Stimulated activated naive CD8-positive, alpha-beta T cell treated with anti-CD3 and anti-CD28 coated beads, Interleukin-15, Interleukin-2, amounts not matched to agents 100 ng/mL and 50 ng/mL, for 24 hours (primary cell): ENCODE measurements at regions not wholly inside any gene's neighbourhood (a gene's known extent, or its start where the extent isn't known, plus 50 kb on each side); places are given as distances from the start of the nearest gene placed in this dataset.

Source experiments
- H3K27ac Mint-ChIP-seq: one replicate; pipeline ENCODE4 v1.8.0; 2021; ENCODE audit warnings: mild to moderate bottlenecking, mixed read lengths
- H3K27me3 Mint-ChIP-seq: one replicate; pipeline ENCODE4 v1.8.0; 2021; ENCODE audit warnings: mixed read lengths
- H3K36me3 Mint-ChIP-seq: one replicate; pipeline ENCODE4 v1.8.0; 2021; ENCODE audit warnings: low read depth, mixed read lengths
- H3K4me1 Mint-ChIP-seq: one replicate; pipeline ENCODE4 v1.8.0; 2021; ENCODE audit warnings: low read depth, mixed read lengths
- H3K4me3 Mint-ChIP-seq: one replicate; pipeline ENCODE4 v1.8.0; 2021; ENCODE audit warnings: mild to moderate bottlenecking, mixed read lengths
- H3K9me3 Mint-ChIP-seq: one replicate; pipeline ENCODE4 v1.8.0; 2021; ENCODE audit warnings: mixed read lengths

DNA sequence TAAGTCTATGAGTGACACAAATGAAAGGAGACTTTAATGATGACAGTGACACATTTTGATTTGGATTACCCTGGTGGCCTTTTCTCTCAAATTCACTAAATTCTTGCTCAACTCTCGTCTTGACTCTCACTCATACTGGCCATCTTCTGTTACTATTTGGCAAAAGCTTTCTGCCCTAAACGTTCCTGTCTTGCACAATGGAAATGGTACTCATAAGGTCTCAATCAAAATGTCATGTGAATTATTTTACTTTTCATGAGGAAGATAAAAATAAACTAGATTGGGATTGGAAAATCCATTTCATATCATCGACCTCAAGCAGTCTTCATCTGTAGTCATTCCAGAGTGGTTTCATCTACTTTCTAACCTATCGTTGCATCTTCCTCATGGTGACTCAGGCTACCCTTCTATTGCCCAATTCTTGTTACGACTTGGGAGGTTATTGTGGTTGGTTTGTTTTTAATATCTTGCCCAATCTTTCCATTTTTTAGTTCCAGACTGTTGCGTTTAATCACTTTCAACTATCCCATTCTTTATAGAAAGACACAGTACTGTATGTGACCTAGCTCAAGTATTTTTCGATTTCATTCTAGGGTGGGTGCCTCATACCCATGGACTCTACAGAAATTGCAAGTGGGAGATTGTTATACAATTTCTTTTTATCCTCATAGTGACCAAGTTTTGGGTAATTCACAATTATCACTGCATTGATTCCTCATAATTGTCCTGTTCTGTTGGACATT lies 317.2 kb upstream of the KCNJ16 start:
- H3K9me3 Mint-ChIP-seq = peaks cover 7% of the 10 kb centered on the region
- no peaks in the 10 kb centered on the region for H3K27me3 Mint-ChIP-seq
- H3K27ac Mint-ChIP-seq = no peak overlapping the region
- H3K36me3 Mint-ChIP-seq = no peaks in the 10 kb centered on the region
- no peaks in the 10 kb centered on the region for H3K4me1 Mint-ChIP-seq
- H3K4me3 Mint-ChIP-seq = no peak overlapping the region

DNA sequence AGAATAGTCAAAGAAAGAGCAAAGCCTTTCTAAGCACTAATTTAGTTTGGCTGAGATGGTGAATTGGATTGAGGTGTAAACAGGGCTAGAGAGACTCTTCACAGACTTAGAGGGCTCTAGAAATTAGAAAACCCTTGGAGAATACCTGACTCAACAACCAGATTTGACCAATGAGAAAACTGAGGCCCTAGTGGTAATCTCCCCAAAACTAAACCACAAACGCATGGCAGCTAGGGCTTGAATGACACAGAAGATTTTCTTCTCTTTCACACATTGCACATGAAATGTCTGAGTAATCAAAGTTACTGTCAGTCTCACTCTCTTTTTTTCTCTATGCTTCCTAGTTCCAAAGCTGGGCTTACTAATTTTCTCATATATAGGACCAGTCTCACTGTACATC lies 314.5 kb upstream of the KCNJ16 start:
- no peaks in the 10 kb centered on the region for H3K36me3 Mint-ChIP-seq
- no peak overlapping the region for H3K4me3 Mint-ChIP-seq
- H3K27me3 Mint-ChIP-seq = no peaks in the 10 kb centered on the region
- H3K4me1 Mint-ChIP-seq = no peaks in the 10 kb centered on the region
- H3K9me3 Mint-ChIP-seq = peaks cover 7% of the 10 kb centered on the region
- no peak overlapping the region for H3K27ac Mint-ChIP-seq

DNA sequence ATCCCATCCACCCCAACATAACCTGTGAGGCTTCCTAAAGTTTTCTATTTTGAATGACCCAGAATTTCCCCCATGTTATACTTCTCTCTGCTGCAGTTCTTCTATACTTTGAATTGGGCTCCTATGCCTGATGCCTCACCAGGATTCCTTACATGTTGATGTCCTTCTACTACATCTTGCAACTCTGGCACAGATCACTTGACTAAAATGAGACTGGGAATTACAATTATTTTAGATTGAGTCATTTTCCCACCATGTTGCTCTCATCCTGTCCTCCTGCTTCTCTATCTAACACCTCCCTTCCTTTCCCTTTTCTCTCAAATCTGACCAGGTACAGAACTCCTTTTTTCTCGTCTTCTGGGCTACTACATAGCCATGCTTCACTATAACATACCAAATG lies 314.0 kb upstream of the KCNJ16 start:
- H3K27me3 Mint-ChIP-seq = no peaks in the 10 kb centered on the region
- H3K9me3 Mint-ChIP-seq = peaks cover 7% of the 10 kb centered on the region
- H3K4me3 Mint-ChIP-seq = no peak overlapping the region
- H3K27ac Mint-ChIP-seq = no peak overlapping the region
- no peaks in the 10 kb centered on the region for H3K36me3 Mint-ChIP-seq
- no peaks in the 10 kb centered on the region for H3K4me1 Mint-ChIP-seq

DNA sequence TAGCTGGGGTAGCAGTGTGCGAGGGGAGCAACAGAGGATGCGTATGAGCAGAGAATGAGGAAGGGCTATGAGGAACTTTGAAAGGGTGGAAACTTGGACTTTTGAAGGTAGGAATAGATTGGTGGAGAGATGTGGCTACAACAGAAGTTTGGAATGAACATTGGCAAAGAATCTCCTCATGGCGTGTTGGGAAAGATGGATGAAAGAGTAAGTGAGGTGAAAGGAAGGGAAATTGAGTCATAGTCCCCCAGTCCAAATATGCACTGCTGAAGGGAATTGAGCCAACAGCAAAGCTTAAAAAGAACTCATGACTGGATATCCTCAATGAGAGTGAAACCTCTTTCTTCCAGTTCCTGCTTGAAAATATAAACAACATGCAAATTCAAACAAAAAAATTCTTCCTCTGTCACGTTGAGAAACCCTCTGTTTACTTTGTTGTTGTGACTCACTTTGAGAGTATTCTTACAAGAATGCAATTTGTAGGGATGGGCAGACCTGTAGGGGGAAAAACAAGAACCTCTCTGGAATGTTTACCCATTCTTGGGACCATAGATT lies 313.2 kb upstream of the KCNJ16 start:
- H3K4me3 Mint-ChIP-seq = no peak overlapping the region
- no peak overlapping the region for H3K27ac Mint-ChIP-seq
- H3K9me3 Mint-ChIP-seq = peaks cover 7% of the 10 kb centered on the region
- no peaks in the 10 kb centered on the region for H3K27me3 Mint-ChIP-seq
- no peaks in the 10 kb centered on the region for H3K36me3 Mint-ChIP-seq
- H3K4me1 Mint-ChIP-seq = no peaks in the 10 kb centered on the region

DNA sequence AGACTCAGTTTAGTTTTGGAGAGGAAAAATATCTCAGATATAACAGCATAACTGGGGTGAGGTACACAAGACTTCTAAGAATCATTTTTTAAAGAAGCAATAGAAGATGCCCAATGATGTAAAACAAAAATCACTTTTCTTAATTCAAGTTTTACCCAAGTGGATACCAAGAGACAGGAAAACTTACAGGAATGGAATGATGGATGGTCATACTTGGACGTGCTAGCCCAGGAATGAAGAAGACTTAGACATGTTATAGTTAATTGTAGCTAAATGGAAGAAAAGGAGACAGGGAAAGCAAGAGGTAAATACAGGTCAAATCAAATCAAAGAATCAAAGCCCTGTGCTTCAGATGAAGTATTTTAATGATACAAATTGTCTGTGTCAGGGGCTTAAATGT lies 312.7 kb upstream of the KCNJ16 start:
- H3K27me3 Mint-ChIP-seq = no peaks in the 10 kb centered on the region
- H3K27ac Mint-ChIP-seq = no peak overlapping the region
- H3K36me3 Mint-ChIP-seq = no peaks in the 10 kb centered on the region
- H3K4me1 Mint-ChIP-seq = no peaks in the 10 kb centered on the region
- peaks cover 7% of the 10 kb centered on the region for H3K9me3 Mint-ChIP-seq
- H3K4me3 Mint-ChIP-seq = no peak overlapping the region

DNA sequence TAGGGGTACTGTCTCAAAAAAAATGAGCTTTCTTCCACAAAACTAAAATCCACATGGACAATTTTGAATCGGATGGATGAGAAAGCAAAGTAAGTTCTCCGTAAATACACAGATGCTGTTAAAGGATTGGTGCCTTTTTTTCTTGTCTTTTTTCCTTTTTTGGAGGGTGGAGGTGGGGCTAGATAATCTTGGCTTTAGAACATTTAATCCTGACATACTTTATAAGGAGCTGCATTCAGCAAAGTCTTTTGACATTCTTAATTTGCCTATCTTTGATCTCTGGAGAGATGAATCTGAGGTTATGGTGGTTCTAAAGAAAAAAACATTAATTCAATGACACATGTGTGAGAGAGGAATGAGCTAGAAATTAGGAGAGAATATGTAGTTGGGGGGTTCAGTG lies 312.3 kb upstream of the KCNJ16 start:
- peaks cover 5% of the 10 kb centered on the region for H3K9me3 Mint-ChIP-seq
- no peaks in the 10 kb centered on the region for H3K27me3 Mint-ChIP-seq
- no peaks in the 10 kb centered on the region for H3K36me3 Mint-ChIP-seq
- no peak overlapping the region for H3K4me3 Mint-ChIP-seq
- no peaks in the 10 kb centered on the region for H3K4me1 Mint-ChIP-seq
- H3K27ac Mint-ChIP-seq = no peak overlapping the region

DNA sequence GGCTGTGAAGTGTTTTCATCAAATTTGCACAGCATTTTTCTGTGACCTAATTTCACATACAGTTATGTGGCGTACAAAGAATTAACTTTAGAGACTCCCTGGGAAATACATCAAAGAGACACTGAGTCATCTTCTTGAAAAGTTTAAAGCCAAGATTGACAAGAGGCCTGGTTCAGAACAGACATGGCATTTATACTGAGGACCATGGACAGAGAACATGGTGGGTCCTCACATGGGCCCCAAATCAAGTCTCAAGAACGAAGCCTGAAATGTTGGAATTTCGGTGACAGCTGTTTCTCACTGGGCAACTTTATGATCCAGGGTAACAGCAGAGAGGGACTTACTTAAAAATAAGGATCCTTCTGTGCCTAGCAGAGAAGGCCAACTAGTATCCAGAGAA lies 311.5 kb upstream of the KCNJ16 start:
- Mint-ChIP-seq H3K27ac (no peak overlapping the region), H3K4me1 (no peaks in the 10 kb centered on the region), H3K4me3 (no peak overlapping the region), H3K27me3 (no peaks in the 10 kb centered on the region), H3K36me3 (no peaks in the 10 kb centered on the region), H3K9me3 (no peaks in the 10 kb centered on the region)

DNA sequence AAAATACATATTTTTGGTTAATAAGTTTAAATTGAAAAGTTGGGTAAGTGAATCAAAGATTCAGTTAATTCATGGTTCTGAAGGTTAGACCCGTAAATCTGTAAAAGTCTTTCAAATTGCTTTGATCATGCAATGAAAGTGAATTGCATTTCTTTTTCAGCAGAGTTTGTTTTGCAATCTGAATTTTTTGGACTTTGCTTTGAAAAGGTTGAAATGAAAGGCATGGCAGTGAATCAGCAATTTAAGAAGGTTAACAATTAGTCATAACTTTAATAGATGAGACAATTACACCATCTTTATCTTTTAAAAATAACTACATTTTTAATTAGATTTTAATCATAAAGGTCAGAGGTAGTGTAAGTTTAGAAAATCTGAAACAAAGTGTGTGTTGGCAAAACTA lies 310.9 kb upstream of the KCNJ16 start:
- Mint-ChIP-seq H3K4me3 (no peak overlapping the region), H3K9me3 (no peaks in the 10 kb centered on the region), H3K27me3 (no peaks in the 10 kb centered on the region), H3K4me1 (no peaks in the 10 kb centered on the region), H3K36me3 (no peaks in the 10 kb centered on the region), H3K27ac (no peak overlapping the region)

DNA sequence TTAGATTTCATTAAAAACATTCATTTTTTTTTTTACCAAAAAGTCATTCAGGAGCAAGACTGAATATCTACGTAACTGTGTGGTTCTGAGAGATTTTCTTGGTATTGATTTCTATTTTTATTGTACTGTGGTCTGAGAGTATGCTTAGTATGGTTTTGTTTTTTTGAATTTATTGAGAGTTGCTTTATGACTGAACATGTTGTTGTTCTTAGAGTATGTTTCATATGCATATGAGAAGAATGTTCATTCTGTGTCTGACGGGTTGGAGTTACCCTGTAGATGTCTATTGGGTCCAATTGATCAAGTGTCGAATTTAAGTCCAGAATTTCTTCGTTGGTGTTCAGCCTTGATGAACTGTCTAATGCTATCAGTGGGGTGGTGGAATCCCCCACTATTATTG lies 306.0 kb upstream of the KCNJ16 start:
- no peak overlapping the region for H3K4me3 Mint-ChIP-seq
- H3K27me3 Mint-ChIP-seq = no peaks in the 10 kb centered on the region
- H3K9me3 Mint-ChIP-seq = peaks cover 10% of the 10 kb centered on the region
- no peaks in the 10 kb centered on the region for H3K4me1 Mint-ChIP-seq
- no peak overlapping the region for H3K27ac Mint-ChIP-seq
- H3K36me3 Mint-ChIP-seq = no peaks in the 10 kb centered on the region

DNA sequence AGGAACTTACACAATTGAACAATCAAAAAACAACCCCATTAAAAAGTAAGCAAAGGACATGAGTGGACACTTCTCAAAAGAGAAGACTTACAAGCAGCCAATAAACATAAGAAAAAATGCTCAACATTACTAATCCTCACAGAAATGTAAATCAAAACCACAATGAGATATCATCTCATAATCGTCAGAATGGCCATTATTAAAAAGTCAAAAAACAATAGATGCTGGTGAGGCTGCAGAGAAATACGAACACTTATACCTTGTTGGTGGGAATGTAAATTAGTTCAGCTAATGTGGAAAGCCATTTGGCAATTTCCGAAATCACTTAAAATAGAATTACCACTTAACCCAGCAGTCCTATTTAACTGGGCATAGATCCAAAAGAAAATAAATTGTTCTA lies 301.9 kb upstream of the KCNJ16 start:
- H3K4me1 Mint-ChIP-seq = no peaks in the 10 kb centered on the region
- peaks cover 10% of the 10 kb centered on the region for H3K9me3 Mint-ChIP-seq
- H3K27ac Mint-ChIP-seq = no peak overlapping the region
- no peak overlapping the region for H3K4me3 Mint-ChIP-seq
- no peaks in the 10 kb centered on the region for H3K27me3 Mint-ChIP-seq
- no peaks in the 10 kb centered on the region for H3K36me3 Mint-ChIP-seq

DNA sequence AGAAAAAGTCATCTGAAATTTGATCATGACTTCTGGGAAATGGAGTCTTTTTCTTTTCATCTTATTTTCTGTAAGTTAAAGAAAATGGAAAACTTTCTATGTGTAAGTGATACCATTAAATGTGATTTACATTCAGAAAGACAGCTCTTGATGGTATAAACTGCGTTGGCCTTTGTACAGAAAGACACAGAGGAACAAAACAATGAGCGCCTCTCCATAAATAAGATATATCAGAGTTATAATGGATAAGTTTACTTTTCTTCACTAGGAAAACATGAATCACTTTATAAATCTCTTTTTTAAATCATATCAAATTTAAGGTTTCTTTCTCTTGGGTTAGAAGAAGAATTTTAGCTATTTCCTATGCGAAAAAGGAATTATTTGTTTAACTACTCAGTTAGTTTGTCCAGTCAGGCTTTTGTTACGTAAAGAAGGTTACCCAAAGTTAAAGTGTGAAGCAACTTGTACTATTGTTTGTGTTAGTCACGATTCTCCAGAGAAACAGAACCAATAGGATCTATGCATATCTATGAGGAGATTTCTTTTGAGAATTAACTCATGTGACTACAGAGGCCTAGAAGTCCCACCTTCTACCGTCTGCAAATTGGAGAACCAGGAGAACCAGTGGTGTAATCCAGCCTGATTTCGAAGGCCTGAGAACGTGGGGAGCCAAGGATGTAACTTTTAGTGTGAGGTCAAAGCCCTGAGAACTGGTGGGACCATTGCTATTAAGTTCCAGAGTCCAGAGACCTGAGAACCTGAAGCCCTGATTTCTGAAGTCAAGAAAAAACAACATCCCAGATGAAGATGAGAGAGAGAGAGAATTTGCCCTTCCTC lies 295.4 kb upstream of the KCNJ16 start:
- H3K27ac Mint-ChIP-seq = no peak overlapping the region
- no peak overlapping the region for H3K4me3 Mint-ChIP-seq
- H3K27me3 Mint-ChIP-seq = peaks cover 3% of the 10 kb centered on the region
- no peaks in the 10 kb centered on the region for H3K4me1 Mint-ChIP-seq
- H3K36me3 Mint-ChIP-seq = no peaks in the 10 kb centered on the region
- peaks cover 4% of the 10 kb centered on the region for H3K9me3 Mint-ChIP-seq

DNA sequence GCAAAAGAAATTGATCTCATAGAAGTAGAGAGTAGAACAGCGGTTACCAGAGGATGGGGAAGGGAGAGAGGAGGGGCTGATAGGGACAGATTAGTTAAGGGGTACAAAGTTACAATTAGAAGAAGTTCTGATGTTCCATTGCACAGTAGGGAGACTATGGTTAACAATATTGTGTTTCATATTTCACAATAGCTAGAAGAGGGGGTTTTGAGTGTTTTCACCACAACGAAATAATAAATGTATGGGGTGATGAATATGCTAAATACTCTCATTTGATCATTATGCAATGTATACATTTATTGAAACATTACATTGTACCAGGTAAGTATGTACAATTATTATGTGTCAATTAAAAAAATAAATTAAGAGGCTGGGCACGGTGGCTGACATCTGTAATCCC lies 291.2 kb upstream of the KCNJ16 start:
- Mint-ChIP-seq H3K36me3 (no peaks in the 10 kb centered on the region), H3K27me3 (peaks cover 3% of the 10 kb centered on the region), H3K4me1 (no peaks in the 10 kb centered on the region), H3K9me3 (peaks cover 4% of the 10 kb centered on the region), H3K27ac (no peak overlapping the region), H3K4me3 (no peak overlapping the region)

DNA sequence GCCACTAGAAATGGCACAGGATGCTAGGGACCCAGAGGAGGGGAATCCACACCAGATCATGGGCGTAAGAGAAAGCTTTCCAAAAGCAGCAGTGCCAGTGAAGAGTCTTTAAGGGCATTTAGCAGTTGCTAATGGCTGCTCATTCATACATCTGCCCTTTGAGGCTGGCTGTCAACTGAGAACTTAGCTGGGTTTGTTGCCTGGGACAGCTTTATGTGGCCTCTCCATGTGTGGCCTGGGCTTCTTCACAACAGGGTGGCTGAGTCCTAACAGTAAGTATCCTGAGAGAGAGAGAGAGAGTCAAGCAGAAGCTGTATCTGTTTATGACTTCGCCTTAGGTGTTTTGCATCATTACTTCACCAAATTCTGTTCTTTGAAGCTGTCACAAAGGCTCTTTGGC lies 286.1 kb upstream of the KCNJ16 start:
- no peaks in the 10 kb centered on the region for H3K9me3 Mint-ChIP-seq
- no peak overlapping the region for H3K4me3 Mint-ChIP-seq
- H3K27ac Mint-ChIP-seq = no peak overlapping the region
- no peaks in the 10 kb centered on the region for H3K27me3 Mint-ChIP-seq
- no peaks in the 10 kb centered on the region for H3K36me3 Mint-ChIP-seq
- no peaks in the 10 kb centered on the region for H3K4me1 Mint-ChIP-seq

DNA sequence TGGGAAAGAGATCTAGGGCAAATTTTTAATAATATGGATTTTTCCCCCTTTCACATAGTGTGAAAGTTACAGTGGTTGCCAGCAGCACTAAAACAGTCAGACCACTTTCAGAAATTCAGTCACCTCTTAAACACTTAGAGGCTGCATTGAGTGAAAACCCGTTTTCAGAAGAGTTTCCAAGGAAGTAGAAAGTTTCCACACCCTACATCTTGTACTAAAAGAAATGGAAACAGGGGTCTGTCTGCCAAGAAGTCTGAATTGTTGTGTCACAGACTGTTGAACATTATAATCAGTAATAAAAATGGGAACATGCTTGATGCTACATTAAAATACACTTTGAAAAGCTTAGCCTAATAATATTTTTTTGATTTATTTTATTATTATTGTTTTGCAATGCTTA lies 278.9 kb upstream of the KCNJ16 start:
- Mint-ChIP-seq H3K4me1 (no peaks in the 10 kb centered on the region), H3K4me3 (no peak overlapping the region), H3K27me3 (no peaks in the 10 kb centered on the region), H3K36me3 (no peaks in the 10 kb centered on the region), H3K9me3 (peaks cover 15% of the 10 kb centered on the region), H3K27ac (no peak overlapping the region)

DNA sequence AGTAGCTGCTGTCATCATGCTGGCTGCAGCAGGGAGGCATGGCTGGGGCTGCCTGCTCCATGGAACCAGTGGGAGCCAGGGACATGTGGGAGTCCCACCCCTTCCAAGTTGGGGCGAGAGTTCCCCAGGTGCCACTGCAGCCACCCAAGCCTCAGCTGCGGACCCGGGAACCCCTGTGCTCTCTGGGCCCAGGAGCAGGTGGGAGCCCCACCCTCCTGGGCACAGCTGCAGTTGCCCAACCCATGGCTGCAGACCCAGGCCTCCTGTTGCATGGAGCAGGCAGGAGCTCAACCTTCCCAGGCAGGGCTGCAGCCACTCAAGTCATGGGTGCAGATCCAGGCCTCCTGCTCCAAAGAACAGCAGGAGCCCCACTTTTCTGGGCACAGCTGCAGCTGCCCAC lies 274.2 kb upstream of the KCNJ16 start:
- Mint-ChIP-seq H3K4me1 (no peaks in the 10 kb centered on the region), H3K27me3 (no peaks in the 10 kb centered on the region), H3K36me3 (no peaks in the 10 kb centered on the region), H3K4me3 (no peak overlapping the region), H3K27ac (no peak overlapping the region), H3K9me3 (peaks cover 15% of the 10 kb centered on the region)
